ENCODE measurements at regions not wholly inside any gene's neighbourhood (a gene's known extent, or its start where the extent isn't known, plus 50 kb on each side); places are given as distances from the start of the nearest gene placed in this dataset.

DNA sequence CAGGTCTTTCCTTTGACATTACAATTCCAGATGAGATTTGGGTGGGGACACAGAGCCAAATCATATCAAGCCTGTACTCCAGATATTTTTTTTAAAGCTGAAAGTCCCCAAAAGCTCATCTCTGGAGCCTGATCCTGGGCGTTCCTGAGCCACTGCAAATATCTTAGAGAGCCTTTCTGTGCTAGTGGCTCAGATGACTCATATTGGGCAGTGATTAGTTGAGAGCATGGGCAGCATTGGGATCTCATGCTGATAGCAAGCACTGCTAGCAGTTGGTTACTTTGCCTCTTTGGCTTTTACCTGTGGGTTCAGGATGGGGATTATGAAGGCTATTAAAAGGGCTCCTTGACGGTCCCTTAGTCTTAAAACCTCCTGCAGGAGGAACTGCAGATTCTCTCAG, 51.4 kb upstream of the SCRG1 start:
- Histone ChIP-seq H3K9me3 (ENCODE audit: control extremely low read depth in 1 of 3, control insufficient read depth in 2 of 3, insufficient read depth in 1 of 3, low read length in 2 of 3) (no peaks in the 10 kb centered on the region), H3K9ac (ENCODE audit: low read length) (no peak overlapping the region), H3K27ac (ENCODE audit: low read length in 2 of 2) (no peak overlapping the region), H3K4me3 (ENCODE audit: control extremely low read depth in 1 of 5, extremely low read depth in 1 of 5, insufficient read depth in 1 of 5, low read depth in 2 of 5, low read length in 4 of 5) (no peak overlapping the region), H4K20me1 (ENCODE audit: control insufficient read depth, insufficient read depth, low read length, poor library complexity, severe bottlenecking) (no peaks in the 10 kb centered on the region), H3K27me3 (replicated peaks in 1 of 4; ENCODE audit: control extremely low read depth in 1 of 4, control insufficient read depth in 3 of 4, insufficient read depth in 4 of 4, low read length in 3 of 4) (no peaks in the 10 kb centered on the region), H3K79me2 (ENCODE audit: control insufficient read depth, insufficient read depth, low read length) (no peaks in the 10 kb centered on the region), H2AFZ (ENCODE audit: insufficient read depth, low read depth, low read length, poor library complexity, severe bottlenecking) (no peak overlapping the region), H3K4me2 (replicated peaks; ENCODE audit: low read depth, low read length, poor library complexity, severe bottlenecking) (no peak overlapping the region), H3K36me3 (replicated peaks in 1 of 2; ENCODE audit: control extremely low read depth in 1 of 2, control insufficient read depth in 1 of 2, extremely low read depth in 1 of 2, insufficient read depth in 2 of 2, low read length in 1 of 2) (no peaks in the 10 kb centered on the region), H3K4me1 (ENCODE audit: control insufficient read depth in 2 of 2, insufficient read depth in 2 of 2, low read length in 2 of 2) (no peaks in the 10 kb centered on the region)
- no peak overlapping the region for H3K27ac Mint-ChIP-seq
- POLR2A ChIA-PET = no interaction called here
- intact Hi-C loops (cut with micrococcal nuclease) = no loop called here
- DNase-seq (no peak), ATAC-seq (ENCODE audit: low read depth) (no peak)
- TF ChIP-seq EZH2 (IDR thresholded peaks at IDR 0.05; ENCODE audit: borderline replicate concordance, insufficient read depth, low read depth, low read length, poor library complexity, severe bottlenecking) = no peak
- TF ChIP-seq, protein P1, sequence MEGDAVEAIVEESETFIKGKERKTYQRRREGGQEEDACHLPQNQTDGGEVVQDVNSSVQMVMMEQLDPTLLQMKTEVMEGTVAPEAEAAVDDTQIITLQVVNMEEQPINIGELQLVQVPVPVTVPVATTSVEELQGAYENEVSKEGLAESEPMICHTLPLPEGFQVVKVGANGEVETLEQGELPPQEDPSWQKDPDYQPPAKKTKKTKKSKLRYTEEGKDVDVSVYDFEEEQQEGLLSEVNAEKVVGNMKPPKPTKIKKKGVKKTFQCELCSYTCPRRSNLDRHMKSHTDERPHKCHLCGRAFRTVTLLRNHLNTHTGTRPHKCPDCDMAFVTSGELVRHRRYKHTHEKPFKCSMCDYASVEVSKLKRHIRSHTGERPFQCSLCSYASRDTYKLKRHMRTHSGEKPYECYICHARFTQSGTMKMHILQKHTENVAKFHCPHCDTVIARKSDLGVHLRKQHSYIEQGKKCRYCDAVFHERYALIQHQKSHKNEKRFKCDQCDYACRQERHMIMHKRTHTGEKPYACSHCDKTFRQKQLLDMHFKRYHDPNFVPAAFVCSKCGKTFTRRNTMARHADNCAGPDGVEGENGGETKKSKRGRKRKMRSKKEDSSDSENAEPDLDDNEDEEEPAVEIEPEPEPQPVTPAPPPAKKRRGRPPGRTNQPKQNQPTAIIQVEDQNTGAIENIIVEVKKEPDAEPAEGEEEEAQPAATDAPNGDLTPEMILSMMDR (IDR thresholded peaks at IDR 0.05) = no peak
- H3K27me3 Mint-ChIP-seq = no peaks in the 10 kb centered on the region
- H3K4me1 Mint-ChIP-seq = peaks cover 5% of the 10 kb centered on the region
- H3K4me3 Mint-ChIP-seq = no peak overlapping the region
- no peaks in the 10 kb centered on the region for H3K9me3 Mint-ChIP-seq (ENCODE audit: insufficient read depth)
- CTCF ChIA-PET = interaction anchor here (1.0 to 1.3 kb wide), 2 partner anchors 26 to 45 kb away, joined by 3 read pairs; no protein-coding TSS in a partner anchor
- WGBS (ENCODE audit: insufficient coverage) = 50% methylated on average over 2 of the region's 2 CpGs

DNA sequence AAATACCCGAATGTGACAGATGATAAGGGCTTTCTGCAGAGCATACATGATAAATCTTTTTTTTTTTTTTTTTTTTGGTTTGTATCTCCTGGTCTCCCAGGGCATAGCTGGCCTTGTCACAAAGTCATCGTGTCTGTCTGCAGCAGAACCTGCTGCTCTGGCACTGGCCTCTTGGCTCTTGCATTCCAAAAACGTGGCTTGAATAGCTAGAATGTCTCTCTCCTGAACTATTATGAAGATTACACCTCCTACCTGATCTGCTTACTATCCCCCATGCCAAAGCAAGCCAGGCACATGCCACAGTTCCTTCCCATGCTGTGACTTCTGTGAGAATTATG, 50.4 kb upstream of the SCRG1 start:
- Histone ChIP-seq H3K9ac (ENCODE audit: low read length) (no peak overlapping the region), H3K36me3 (replicated peaks in 1 of 2; ENCODE audit: control extremely low read depth in 1 of 2, control insufficient read depth in 1 of 2, extremely low read depth in 1 of 2, insufficient read depth in 2 of 2, low read length in 1 of 2) (no peaks in the 10 kb centered on the region), H2AFZ (ENCODE audit: insufficient read depth, low read depth, low read length, poor library complexity, severe bottlenecking) (no peak overlapping the region), H3K4me1 (ENCODE audit: control insufficient read depth in 2 of 2, insufficient read depth in 2 of 2, low read length in 2 of 2) (no peaks in the 10 kb centered on the region), H3K4me2 (replicated peaks; ENCODE audit: low read depth, low read length, poor library complexity, severe bottlenecking) (no peak overlapping the region), H3K4me3 (ENCODE audit: control extremely low read depth in 1 of 5, extremely low read depth in 1 of 5, insufficient read depth in 1 of 5, low read depth in 2 of 5, low read length in 4 of 5) (no peak overlapping the region), H3K79me2 (ENCODE audit: control insufficient read depth, insufficient read depth, low read length) (no peaks in the 10 kb centered on the region), H3K9me3 (ENCODE audit: control extremely low read depth in 1 of 3, control insufficient read depth in 2 of 3, insufficient read depth in 1 of 3, low read length in 2 of 3) (no peaks in the 10 kb centered on the region), H4K20me1 (ENCODE audit: control insufficient read depth, insufficient read depth, low read length, poor library complexity, severe bottlenecking) (no peaks in the 10 kb centered on the region), H3K27ac (ENCODE audit: low read length in 2 of 2) (no peak overlapping the region), H3K27me3 (replicated peaks in 1 of 4; ENCODE audit: control extremely low read depth in 1 of 4, control insufficient read depth in 3 of 4, insufficient read depth in 4 of 4, low read length in 3 of 4) (no peaks in the 10 kb centered on the region)
- Mint-ChIP-seq H3K4me1 (peaks cover 5% of the 10 kb centered on the region), H3K9me3 (ENCODE audit: insufficient read depth) (no peaks in the 10 kb centered on the region), H3K4me3 (no peak overlapping the region), H3K27me3 (no peaks in the 10 kb centered on the region), H3K27ac (no peak overlapping the region)
- ATAC-seq (ENCODE audit: low read depth) (no peak), DNase-seq (no peak)
- WGBS (ENCODE audit: insufficient coverage) = 87% methylated on average over 2 of the region's 3 CpGs
- POLR2A ChIA-PET = no interaction called here
- no peak for TF ChIP-seq EZH2 (IDR thresholded peaks at IDR 0.05; ENCODE audit: borderline replicate concordance, insufficient read depth, low read depth, low read length, poor library complexity, severe bottlenecking)
- TF ChIP-seq, protein P1 (IDR thresholded peaks at IDR 0.05) = no peak
- CTCF ChIA-PET = interaction anchor here (1.0 to 1.3 kb wide), 2 partner anchors 25 to 46 kb away, joined by 3 read pairs; no protein-coding TSS in a partner anchor
- intact Hi-C loops (cut with micrococcal nuclease) = no loop called here
